ENCODE measurements at regions not wholly inside any gene's neighbourhood (a gene's known extent, or its start where the extent isn't known, plus 50 kb on each side); places are given as distances from the start of the nearest gene placed in this dataset.

DNA sequence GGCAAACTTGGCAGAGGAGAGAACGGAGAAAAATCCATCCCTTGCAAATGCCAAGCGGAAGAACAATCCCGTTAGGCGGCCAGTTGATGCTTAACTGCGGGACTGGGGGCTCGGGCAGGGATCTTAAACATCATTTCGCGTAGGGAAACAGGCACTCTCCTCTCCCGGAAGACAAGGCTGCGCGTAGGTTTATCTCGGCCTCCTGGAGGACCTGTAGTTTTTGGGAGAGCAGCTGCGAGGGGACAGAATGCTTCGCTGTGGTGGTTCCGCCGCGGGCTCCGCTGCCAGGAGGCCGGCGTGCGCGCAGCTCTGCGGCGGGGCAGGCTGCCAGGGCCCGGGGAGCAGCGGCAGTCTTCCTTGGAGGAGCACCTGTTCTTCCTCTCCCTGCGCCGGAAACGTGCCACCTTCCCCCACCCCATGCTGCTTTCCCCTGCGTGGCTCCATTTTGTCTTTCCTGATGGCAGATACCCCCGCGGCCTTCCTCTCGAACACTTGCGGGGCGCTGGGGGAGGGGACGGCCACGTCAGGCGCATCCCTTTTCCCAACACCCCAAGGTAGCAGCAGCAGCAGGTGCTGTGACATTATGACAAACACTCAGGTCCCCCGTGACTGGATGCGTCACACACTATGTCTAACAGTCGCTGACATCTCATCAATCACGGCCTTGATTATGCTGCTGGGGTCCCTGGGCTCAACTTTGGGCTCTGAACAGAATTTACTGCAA, 230.7 kb upstream of the BTBD3 start:
- H3K4me3 ChIP-seq, result peak overlapping the region; percentile 63
- H3K79me2 ChIP-seq (replicated peaks; ENCODE audit: insufficient read depth), result no peaks in the 10 kb centered on the region
- peak overlapping the region; percentile 96 for H2AFZ ChIP-seq
- no peaks in the 10 kb centered on the region for H3K36me3 ChIP-seq (ENCODE audit: insufficient read depth)
- H3K4me2 ChIP-seq, result peak overlapping the region; percentile 81
- Mint-ChIP-seq H3K36me3 (ENCODE audit: low read depth) (no peaks in the 10 kb centered on the region), H3K9me3 (no peaks in the 10 kb centered on the region), H3K27me3 (ENCODE audit: insufficient read depth, low read depth, poor library complexity) (peaks cover 12% of the 10 kb centered on the region), H3K27ac (no peak overlapping the region), H3K4me3 (peak overlapping the region; percentile 78), H3K4me1 (peaks cover 18% of the 10 kb centered on the region)
- TF ChIP-seq STAT1 (IDR thresholded peaks at IDR 0.05; ENCODE audit: unreplicated experiment), result no peak
- TF ChIP-seq CREB1 (CRISPR knock-in tag; IDR thresholded peaks at IDR 0.05; ENCODE audit: low read depth), result 0 out of 2 replicates have a peak, but pooled peaks have one; percentile 37
- H3K27ac ChIP-seq (ENCODE audit: low read depth), result no peak overlapping the region
- peak; percentile 67 for DNase-seq (ENCODE audit: low spot score)
- H3K9me2 ChIP-seq (ENCODE audit: insufficient read depth), result peaks cover 6% of the 10 kb centered on the region; the same call in 1 of the 2 replicates
- no peaks in the 10 kb centered on the region for H3F3A ChIP-seq (replicated peaks; ENCODE audit: low read depth)
- peak; percentile 93 for ATAC-seq
- H4K20me1 ChIP-seq (replicated peaks; ENCODE audit: insufficient read depth), result no peaks in the 10 kb centered on the region
- peaks cover 34% of the 10 kb centered on the region for H3K27me3 ChIP-seq (ENCODE audit: insufficient read depth)
- H3K4me1 ChIP-seq (ENCODE audit: insufficient read depth), result peaks cover 13% of the 10 kb centered on the region

DNA sequence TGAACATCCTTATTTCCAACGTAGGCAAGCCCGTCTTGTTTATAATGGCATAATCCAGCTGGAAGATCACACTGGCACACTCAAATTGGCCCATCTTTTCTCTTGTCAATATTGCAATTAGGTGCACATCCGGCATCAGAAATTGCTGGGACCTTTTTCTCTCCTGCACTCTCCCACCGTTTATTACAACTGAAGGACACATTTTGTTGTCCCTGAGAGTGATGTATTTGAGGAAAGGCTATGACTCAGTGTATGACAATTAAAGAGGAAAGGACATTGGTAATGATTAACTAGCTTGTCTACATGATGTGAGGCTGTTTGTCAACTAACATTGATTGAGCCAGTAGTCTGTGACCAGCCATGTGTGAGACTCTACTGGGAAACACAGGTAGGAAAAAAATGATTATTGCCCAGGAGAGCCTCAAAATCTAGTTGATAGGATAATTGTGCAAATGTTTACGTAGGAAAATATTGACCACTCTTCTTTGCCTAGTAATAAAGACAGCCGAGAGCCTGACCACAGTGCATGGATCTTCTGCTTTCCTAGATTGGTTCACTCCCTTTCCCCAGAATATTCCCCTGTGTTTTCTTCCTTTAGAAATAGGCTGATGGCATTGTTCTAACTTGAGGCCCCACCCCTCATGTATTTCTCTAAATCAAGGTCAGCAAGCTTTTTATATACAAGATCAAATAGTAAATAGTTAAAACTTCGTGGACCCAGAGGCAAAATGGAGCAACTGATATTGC, 230.0 kb upstream of the BTBD3 start:
- H3K4me1 ChIP-seq (ENCODE audit: insufficient read depth), result peaks cover 13% of the 10 kb centered on the region
- peak overlapping the region; percentile 96 for H2AFZ ChIP-seq
- H3K4me2 ChIP-seq, result peak overlapping the region; percentile 81
- DNase-seq (ENCODE audit: low spot score) (no peak), ATAC-seq (no peak)
- H3K36me3 ChIP-seq (ENCODE audit: insufficient read depth), result no peaks in the 10 kb centered on the region
- Mint-ChIP-seq H3K9me3 (no peaks in the 10 kb centered on the region), H3K36me3 (ENCODE audit: low read depth) (no peaks in the 10 kb centered on the region), H3K27ac (no peak overlapping the region), H3K4me3 (peak overlapping the region; percentile 78), H3K27me3 (ENCODE audit: insufficient read depth, low read depth, poor library complexity) (peaks cover 12% of the 10 kb centered on the region), H3K4me1 (peaks cover 12% of the 10 kb centered on the region)
- no peak for TF ChIP-seq NANOG (IDR thresholded peaks at IDR 0.05; ENCODE audit: borderline replicate concordance)
- H4K20me1 ChIP-seq (replicated peaks; ENCODE audit: insufficient read depth), result no peaks in the 10 kb centered on the region
- H3K9me2 ChIP-seq (ENCODE audit: insufficient read depth), result peaks cover 6% of the 10 kb centered on the region; the same call in 1 of the 2 replicates
- H3K27ac ChIP-seq (ENCODE audit: low read depth), result no peak overlapping the region
- H3K27me3 ChIP-seq (ENCODE audit: insufficient read depth), result peaks cover 34% of the 10 kb centered on the region
- no peaks in the 10 kb centered on the region for H3F3A ChIP-seq (replicated peaks; ENCODE audit: low read depth)
- H3K4me3 ChIP-seq, result peak overlapping the region; percentile 63
- H3K79me2 ChIP-seq (replicated peaks; ENCODE audit: insufficient read depth), result no peaks in the 10 kb centered on the region

DNA sequence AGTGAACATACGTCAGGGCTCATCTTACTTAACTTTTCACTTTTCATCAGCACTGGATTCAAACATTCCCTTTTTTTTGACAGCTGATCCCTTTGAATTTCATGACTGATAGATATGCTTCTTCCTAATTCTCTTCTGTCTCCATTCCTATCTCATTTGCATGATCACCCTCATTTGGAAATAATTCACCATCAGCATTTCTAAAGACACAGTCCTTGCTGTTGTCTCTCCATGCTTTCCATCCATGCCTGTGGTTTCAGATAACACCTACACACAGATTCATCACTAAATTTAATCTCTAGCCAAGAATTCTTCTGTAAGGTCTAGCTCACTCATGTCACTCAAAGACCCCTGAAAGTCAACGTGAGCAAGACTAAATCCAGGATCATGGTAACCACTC, 228.4 kb upstream of the BTBD3 start:
- peaks cover 34% of the 10 kb centered on the region for H3K27me3 ChIP-seq (ENCODE audit: insufficient read depth)
- H3K4me1 ChIP-seq (ENCODE audit: insufficient read depth), result peaks cover 13% of the 10 kb centered on the region
- no peaks in the 10 kb centered on the region for H3K79me2 ChIP-seq (replicated peaks; ENCODE audit: insufficient read depth)
- no peak for DNase-seq (ENCODE audit: low spot score)
- no peak for ATAC-seq
- H3K9me3 Mint-ChIP-seq, result no peaks in the 10 kb centered on the region
- peaks cover 19% of the 10 kb centered on the region for H3K4me1 Mint-ChIP-seq
- no peaks in the 10 kb centered on the region for H3K36me3 ChIP-seq (ENCODE audit: insufficient read depth)
- H3K4me2 ChIP-seq, result no peak overlapping the region
- no peak overlapping the region for H3K27ac Mint-ChIP-seq
- no peak overlapping the region for H3K4me3 ChIP-seq
- H3K27me3 Mint-ChIP-seq (ENCODE audit: insufficient read depth, low read depth, poor library complexity), result peaks cover 12% of the 10 kb centered on the region
- H3K9me2 ChIP-seq (ENCODE audit: insufficient read depth), result peaks cover 6% of the 10 kb centered on the region; the same call in 1 of the 2 replicates
- H4K20me1 ChIP-seq (replicated peaks; ENCODE audit: insufficient read depth), result no peaks in the 10 kb centered on the region
- no peaks in the 10 kb centered on the region for H3K36me3 Mint-ChIP-seq (ENCODE audit: low read depth)
- no peak overlapping the region for H2AFZ ChIP-seq
- H3F3A ChIP-seq (replicated peaks; ENCODE audit: low read depth), result no peaks in the 10 kb centered on the region
- H3K4me3 Mint-ChIP-seq, result no peak overlapping the region
- H3K27ac ChIP-seq (ENCODE audit: low read depth), result no peak overlapping the region
- no peak for TF ChIP-seq STAT1 (IDR thresholded peaks at IDR 0.05; ENCODE audit: unreplicated experiment)
- TF ChIP-seq EZH2phosphoT487 (IDR thresholded peaks at IDR 0.05; ENCODE audit: unreplicated experiment), result no peak
- TF ChIP-seq, protein P1, sequence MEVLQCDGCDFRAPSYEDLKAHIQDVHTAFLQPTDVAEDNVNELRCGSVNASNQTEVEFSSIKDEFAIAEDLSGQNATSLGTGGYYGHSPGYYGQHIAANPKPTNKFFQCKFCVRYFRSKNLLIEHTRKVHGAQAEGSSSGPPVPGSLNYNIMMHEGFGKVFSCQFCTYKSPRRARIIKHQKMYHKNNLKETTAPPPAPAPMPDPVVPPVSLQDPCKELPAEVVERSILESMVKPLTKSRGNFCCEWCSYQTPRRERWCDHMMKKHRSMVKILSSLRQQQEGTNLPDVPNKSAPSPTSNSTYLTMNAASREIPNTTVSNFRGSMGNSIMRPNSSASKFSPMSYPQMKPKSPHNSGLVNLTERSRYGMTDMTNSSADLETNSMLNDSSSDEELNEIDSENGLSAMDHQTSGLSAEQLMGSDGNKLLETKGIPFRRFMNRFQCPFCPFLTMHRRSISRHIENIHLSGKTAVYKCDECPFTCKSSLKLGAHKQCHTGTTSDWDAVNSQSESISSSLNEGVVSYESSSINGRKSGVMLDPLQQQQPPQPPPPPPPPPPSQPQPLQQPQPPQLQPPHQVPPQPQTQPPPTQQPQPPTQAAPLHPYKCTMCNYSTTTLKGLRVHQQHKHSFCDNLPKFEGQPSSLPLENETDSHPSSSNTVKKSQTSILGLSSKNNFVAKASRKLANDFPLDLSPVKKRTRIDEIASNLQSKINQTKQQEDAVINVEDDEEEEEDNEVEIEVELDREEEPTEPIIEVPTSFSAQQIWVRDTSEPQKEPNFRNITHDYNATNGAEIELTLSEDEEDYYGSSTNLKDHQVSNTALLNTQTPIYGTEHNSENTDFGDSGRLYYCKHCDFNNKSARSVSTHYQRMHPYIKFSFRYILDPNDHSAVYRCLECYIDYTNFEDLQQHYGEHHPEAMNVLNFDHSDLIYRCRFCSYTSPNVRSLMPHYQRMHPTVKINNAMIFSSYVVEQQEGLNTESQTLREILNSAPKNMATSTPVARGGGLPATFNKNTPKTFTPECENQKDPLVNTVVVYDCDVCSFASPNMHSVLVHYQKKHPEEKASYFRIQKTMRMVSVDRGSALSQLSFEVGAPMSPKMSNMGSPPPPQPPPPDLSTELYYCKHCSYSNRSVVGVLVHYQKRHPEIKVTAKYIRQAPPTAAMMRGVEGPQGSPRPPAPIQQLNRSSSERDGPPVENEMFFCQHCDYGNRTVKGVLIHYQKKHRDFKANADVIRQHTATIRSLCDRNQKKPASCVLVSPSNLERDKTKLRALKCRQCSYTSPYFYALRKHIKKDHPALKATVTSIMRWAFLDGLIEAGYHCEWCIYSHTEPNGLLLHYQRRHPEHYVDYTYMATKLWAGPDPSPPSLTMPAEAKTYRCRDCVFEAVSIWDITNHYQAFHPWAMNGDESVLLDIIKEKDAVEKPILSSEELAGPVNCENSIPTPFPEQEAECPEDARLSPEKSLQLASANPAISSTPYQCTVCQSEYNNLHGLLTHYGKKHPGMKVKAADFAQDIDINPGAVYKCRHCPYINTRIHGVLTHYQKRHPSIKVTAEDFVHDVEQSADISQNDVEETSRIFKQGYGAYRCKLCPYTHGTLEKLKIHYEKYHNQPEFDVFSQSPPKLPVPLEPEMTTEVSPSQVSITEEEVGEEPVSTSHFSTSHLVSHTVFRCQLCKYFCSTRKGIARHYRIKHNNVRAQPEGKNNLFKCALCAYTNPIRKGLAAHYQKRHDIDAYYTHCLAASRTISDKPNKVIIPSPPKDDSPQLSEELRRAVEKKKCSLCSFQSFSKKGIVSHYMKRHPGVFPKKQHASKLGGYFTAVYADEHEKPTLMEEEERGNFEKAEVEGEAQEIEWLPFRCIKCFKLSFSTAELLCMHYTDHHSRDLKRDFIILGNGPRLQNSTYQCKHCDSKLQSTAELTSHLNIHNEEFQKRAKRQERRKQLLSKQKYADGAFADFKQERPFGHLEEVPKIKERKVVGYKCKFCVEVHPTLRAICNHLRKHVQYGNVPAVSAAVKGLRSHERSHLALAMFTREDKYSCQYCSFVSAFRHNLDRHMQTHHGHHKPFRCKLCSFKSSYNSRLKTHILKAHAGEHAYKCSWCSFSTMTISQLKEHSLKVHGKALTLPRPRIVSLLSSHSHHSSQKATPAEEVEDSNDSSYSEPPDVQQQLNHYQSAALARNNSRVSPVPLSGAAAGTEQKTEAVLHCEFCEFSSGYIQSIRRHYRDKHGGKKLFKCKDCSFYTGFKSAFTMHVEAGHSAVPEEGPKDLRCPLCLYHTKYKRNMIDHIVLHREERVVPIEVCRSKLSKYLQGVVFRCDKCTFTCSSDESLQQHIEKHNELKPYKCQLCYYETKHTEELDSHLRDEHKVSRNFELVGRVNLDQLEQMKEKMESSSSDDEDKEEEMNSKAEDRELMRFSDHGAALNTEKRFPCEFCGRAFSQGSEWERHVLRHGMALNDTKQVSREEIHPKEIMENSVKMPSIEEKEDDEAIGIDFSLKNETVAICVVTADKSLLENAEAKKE (CRISPR knock-in tag; IDR thresholded peaks at IDR 0.05), result no peak
- TF ChIP-seq JUNB (IDR thresholded peaks at IDR 0.05; ENCODE audit: unreplicated experiment), result no peak
- TF ChIP-seq, protein P2, sequence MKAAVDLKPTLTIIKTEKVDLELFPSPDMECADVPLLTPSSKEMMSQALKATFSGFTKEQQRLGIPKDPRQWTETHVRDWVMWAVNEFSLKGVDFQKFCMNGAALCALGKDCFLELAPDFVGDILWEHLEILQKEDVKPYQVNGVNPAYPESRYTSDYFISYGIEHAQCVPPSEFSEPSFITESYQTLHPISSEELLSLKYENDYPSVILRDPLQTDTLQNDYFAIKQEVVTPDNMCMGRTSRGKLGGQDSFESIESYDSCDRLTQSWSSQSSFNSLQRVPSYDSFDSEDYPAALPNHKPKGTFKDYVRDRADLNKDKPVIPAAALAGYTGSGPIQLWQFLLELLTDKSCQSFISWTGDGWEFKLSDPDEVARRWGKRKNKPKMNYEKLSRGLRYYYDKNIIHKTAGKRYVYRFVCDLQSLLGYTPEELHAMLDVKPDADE (IDR thresholded peaks at IDR 0.05), result no peak
- TF ChIP-seq CREB1 (CRISPR knock-in tag; IDR thresholded peaks at IDR 0.05; ENCODE audit: low read depth), result no peak
- TF ChIP-seq NANOG (IDR thresholded peaks at IDR 0.05; ENCODE audit: borderline replicate concordance), result no peak

Data from GM23338 (cell line).